NCI-H1436 (cell line): ENCODE measurements at regions not wholly inside any gene's neighbourhood (a gene's known extent, or its start where the extent isn't known, plus 50 kb on each side); places are given as distances from the start of the nearest gene placed in this dataset.
"Not testable (repeated sequence)": the region's sequence is repeated elsewhere in the genome, so short reads cannot be mapped to it uniquely, and the experiment has no call there.

Experiments
- DNase-seq: peaks from one replicate; lab custom pipeline; 2025; lab: John Stamatoyannopoulos, UW

DNA sequence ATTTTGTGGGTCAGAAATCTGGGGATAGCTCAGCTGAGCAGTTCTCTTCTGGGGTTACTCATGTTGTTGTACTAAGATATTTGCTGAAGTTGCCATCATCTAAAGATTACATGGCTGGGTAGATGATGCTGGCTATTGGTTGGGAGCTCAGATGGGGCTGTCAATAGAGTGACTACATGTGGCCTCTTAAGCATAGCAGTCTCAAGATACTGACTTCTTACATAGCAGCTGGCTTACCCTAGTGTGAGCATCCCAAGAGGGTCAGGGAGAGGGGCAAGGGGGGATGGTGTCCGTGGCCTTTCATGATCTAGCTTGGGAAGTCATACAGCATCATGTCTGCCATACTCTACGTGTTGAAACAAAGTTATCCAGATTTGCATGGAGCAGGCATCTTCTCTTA, 90.1 kb upstream of the HMGA2 start:
- no peak for DNase-seq

DNA sequence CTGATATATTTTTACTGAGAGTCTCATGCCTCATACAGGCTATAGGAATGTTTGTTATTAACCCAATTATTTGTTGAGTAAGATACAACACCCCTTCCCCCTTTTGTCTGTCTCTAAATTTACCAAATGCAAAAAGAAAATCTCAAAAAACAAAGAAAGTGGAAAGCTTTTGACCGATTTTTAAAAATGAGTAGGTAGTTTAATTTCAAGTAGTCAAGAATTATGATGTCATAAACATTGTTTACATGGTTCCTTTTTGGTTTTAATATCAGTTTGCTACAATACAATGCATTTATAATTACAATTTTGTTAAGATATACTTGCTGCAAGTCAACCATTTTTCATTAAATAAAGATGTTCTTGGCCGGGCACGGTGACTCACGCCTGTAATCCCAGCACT, 84.7 kb upstream of the HMGA2 start:
- no peak for DNase-seq

DNA sequence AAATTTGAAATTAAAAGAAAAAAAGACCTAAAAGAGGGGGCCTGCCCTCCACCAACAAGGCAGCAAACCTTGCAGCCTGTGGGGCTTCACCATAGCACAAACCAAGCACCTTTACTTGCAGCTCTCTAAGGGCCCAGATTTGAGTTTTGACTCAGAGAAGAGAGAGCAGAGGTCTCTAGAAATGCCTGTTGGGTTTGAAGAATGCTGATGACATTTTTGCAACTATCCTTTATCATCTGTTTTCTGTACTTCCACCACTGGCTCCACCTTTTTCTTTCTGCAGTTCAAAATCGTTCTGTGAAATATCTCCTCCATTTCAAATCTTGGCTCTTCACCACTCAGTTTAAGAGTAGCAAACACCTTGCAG, 83.8 kb upstream of the HMGA2 start:
- no peak for DNase-seq

DNA sequence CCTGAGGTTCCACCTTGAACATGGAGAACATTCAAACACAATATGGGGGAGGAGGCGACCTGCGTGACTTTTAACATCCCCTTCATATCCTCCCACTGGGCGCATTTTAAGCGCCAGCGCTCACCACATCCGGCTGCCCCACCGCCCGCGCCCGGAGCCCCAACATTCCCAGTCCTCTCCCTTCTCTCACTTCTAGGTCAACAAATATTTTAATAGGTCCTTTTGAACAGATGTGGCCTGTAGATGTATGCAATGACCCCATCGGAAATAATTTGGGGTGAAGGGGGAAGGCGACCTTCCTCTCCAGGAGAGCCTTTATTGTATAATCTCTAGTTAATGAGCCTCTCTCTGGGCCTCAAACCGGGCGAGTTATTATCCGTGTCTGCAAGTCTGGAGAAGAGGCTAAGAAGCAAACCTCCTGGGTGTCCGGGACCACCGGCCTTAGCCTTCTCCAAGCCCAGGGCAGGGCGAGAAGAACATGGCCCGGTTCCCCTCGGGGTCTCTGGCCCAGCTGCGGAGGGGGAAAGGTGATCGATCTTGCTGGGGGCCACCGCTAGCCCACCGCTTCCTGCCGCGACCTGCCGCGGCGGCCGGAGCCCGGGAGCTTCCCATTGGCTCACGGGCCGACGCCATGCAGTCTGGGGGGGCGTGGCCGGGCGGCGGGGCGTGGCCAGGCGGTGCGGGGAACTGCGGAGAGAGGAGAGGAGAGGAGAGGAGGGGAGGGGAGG, 83.2 kb upstream of the HMGA2 start:
- no peak for DNase-seq

DNA sequence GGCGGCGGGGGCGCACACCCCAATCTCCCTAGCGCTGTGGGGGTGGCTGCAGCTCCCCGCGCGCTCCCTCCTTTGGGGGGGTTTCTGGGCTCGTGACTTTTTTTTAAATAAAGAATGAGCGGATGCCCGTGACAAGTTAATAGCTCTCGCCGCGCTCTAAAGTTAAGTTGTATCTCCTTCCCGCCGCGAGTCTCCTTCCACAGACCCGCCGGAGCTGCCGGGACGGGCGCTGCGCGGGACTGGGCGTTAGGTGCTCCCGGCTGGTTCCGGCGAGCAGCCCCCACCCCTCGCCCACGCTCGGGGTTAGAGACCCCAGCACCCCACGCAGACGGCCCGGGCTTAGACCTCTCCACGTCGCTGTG, 82.6 kb upstream of the HMGA2 start:
- no peak for DNase-seq

DNA sequence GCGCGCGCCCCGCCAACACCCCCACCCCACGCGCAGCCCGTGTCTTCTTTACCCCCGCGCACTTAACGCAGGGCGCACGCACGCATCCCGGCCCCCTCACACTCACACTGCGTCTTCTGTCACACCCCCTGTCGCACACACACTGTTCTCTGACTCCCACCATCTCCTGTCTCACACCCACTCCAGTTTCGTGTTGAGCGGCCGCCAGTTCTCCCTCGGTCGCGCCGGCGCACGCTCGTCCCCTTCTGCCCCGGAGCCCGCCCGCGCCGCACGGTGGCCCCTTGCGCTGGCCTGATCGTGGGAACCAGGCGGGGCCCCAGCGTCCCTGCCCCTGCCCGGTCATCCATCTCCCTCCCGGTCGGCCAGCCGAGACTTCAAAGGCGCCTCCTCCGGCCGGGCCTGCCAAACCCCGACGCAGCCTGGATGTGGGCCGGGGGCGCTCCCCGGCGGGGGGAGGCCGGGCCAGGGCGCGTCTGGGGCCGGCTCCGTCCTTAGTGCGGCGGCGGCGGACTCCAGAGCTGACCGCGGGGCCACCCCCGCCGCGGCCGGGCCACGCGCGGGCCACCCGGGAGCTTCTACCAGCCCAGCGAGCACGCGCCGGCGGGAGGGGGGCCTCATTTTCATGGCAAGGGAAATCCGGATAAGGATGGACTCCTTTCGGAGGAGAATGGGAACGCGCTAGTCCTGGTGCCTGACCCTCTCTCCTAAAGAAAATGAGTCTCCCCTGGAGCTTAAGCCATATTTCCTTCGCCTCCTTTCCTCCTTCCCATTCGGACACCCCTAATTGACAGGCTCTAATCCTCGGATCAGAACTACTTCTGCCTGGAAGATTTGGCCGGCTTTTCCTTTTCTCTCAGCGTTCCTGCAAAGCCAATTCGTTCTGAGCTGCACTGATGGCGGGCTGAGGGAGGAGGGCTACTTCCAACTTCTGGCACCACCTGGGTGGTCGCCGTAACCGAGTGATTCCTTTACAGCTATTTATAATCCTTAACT, 82.0 kb upstream of the HMGA2 start:
- no peak for DNase-seq

DNA sequence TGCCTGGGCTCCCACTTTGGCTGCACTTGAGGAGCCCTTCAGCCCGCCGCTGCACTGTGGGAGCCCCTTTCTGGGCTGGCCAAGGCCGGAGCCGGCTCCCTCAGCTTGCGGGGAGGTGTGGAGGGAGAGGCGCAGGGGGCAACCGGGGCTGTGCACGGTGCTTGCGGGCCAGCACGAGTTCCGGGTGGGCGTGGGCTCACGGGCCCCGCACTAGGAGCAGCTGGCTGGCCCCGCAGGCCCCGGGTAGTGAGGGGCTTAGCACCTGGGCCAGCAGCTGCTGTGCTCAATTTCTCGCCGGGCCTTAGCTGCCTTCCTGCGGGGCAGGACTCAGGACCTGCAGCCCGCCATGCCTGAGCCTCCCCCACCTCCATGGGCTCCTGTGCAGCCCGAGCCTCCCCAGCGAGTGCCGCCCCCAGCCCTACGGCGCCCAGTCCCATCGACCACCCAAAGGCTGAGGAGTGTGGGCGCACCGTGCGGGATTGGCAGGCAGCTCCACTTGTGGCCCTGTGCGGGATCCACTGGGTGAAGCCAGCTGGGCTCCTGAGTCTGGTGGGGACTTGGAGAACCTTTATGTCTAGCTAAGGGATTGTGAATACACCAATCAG, 79.9 kb upstream of the HMGA2 start:
- DNase-seq = not testable (repeated sequence)

DNA sequence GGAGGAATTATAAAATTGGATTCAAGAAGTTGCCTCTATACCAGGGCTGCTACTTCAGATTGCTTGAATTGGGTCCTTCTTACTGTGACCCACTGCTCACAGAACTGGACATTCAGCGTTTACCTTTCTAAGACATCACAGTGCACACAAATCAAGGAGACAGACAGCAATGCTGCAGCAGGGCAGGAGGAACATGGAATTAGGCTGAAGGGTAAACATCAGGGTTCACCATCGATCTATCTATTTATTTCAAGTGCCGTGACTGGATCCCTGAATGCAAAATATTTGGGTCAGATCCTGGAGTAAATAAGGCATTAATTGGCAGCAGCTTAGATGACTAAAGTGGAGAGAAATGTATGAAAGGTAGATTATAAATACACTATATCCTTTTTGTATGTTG, 76.9 kb upstream of the HMGA2 start:
- DNase-seq = no peak

DNA sequence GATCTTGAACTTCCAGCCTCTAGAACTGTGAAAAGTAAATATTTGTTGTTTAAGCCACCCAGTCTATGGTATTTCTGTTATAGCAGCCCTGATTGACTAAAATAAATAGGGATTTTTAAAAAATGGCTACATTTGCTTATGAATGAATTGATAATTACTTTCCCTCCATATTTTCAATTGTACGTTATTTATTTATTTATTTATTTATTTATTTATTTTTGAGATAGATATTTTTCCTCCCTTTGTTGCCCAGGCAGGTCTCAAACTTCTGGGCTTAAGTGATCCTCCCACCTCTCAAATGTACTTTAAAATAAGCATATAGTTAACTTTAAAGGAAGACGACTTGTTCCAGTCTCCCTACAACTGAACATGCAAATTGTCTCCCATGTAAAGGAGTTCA, 76.0 kb upstream of the HMGA2 start:
- DNase-seq = no peak

DNA sequence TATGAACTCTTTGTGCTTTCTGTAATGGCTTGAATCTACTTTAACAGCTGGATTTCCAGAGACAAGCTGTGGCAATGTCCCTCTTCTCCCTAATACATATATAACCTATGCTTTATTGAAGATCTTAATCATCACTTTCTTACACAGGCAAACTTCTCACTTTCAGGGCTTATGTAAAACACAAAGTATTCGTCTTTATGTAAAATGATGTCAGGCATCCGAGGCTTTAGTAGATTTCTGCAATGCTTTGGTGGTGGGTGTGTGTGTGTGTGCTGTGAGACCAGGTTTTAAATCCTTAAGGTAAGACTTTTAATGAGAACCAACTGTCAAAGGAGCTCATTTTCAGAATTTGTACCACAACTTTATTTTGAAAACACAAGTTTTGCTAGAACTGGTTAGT, 70.0 kb upstream of the HMGA2 start:
- no peak for DNase-seq

DNA sequence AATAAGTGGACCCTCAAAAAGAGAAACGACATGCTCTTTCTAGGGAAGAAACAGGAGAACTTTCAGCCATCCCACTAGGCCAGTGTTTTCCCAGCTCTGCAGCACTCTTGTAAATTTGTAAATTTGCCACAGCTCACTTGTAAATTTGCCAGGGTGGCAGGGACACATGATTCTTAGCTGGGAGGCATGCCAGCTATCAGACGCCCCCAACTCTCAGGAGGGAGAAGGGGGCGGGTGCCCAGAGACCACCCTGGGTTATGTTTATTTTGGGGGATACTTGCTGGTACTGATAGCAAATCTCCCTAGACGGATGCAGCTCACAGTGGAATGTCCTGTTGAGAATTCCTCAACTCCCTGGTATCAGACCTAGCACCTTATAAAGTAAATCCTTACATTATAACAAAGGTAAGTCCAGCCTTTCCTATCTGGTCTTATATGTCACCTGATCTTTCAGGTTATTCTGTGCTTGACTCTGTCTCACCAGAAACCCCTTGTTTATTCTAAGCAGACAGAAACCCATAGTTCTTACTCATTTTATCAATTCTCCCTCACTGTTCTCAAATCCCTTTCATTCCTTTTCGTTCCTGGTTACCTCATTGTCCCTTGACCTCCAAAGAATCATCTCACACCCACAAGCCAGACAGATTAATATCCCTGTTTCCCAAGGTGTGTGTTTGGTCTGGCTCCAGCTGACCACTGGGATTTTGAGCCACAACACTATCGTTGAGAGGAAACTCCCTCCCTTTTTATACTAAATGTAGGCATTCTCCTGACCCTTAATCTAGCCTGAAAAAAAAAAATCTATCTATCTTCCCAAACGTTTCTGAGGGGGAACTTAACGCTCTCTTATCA, 69.3 kb upstream of the HMGA2 start:
- no peak for DNase-seq

DNA sequence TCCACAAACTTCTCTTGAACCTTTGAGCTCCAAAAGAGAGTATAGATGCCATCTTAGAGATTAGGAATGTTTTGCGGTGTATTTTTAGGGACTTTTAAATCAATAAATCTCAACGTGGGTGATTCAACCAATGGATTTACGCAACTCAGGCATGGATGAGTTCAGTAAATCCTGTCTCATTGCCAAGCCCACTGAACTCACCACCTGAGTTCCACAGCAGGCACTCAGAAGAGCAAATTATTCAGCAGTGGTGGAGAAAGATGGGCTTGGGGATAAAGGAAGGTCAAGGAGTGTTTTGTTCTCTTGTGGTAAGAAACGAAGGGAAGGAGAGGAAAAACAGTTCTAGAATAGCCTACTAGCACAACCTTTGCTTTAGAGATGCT, 68.7 kb upstream of the HMGA2 start:
- no peak for DNase-seq

DNA sequence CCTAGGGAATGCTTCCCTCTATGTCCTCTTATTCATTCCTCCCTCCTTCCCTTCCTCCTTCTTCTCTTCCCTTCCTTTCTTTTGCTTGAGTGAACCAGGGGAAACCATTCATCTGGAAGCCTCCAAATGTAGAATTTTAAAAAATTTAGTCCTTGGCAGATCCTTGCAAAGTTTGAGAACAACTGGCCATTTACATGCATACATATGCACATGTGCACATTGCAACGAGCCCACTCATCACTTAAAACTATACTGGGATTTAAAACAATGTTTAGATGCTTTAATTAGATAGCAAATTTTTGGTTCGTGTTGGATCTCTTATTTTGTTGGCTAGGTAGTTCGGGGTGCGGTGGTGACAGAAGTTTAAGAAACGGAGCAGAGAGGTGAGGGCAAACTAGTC, 68.0 kb upstream of the HMGA2 start:
- no peak for DNase-seq

DNA sequence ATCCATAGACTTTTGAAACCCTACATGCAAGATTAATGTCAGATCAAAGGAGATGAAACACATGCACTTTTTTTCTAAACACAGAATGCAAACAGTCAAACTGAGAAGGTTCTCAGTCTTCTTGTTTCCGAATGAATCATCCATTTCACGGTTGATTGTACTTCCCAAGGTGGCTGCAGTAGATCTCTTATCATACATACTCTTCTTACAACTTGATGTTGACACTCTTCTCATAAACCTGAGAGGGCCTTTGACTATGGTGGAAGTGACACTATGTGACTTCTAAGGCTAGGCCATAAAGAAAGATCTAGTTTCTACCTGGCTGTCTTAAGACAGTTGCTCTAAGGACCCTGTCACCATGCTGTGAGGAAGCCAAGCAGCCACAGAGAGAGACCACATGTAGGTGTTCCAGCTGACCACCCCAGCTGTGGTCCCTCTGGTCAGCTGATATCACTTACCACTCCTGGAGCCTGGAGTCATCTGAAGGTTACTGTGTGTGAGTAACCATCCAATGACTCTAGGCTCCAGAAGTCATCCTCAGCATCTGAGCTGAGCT, 67.2 kb upstream of the HMGA2 start:
- DNase-seq = no peak

DNA sequence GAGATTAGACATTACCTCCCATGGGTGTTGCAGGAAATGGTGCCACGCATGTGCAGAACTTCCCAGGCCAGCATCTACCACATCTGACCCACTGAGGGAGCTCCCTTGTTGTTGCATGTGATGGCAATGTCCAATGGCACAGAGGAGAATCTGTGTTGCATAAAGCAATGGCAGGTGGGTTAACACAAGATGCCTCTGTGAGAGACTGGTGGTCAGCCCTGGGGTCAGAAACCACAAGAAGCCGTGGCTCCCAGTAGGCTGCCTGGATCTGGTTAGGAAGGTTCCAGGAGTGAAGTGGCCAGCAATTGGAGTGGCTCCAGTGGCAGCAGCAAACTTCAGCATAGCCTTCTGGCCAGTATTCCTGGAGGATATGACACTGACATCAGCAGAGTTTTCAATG, 65.9 kb upstream of the HMGA2 start:
- no peak for DNase-seq

DNA sequence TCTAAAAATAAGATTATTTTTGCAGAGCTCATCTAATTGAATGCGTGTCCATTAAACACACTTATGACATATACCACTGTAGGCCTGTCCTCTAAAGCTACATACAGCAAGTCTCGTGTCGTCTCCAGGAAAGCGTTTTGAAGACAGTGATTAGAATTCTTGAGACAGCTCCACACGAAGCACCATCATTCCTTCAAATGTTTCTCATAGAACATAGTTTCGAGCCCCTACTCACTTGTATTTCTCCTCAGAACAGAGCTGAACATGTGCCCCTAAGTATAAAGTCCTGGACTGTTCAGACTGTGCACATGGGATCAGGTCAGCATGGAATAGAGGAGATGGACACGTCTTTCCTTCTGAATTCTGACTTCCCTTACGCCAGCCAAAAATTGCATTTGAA, 64.5 kb upstream of the HMGA2 start:
- no peak for DNase-seq

DNA sequence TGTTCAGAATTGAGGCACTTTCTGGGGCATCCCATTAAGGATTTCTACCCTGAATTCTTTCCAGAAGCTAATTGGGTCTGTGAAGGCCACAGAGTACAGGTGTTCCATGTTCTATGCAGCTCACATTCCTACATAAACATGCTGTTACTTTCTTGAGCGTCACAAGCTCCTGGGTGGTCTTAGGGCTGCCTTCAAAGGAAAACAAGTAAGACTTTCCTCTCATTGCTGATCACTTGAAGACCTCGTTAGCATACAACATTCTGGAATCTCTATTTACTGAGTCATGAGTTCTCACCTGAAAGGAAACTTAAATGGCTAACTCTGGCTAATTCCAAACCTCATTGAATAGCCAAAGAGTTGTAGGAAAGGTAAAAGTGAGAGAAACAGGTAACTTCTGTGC, 63.0 kb upstream of the HMGA2 start:
- DNase-seq = no peak

DNA sequence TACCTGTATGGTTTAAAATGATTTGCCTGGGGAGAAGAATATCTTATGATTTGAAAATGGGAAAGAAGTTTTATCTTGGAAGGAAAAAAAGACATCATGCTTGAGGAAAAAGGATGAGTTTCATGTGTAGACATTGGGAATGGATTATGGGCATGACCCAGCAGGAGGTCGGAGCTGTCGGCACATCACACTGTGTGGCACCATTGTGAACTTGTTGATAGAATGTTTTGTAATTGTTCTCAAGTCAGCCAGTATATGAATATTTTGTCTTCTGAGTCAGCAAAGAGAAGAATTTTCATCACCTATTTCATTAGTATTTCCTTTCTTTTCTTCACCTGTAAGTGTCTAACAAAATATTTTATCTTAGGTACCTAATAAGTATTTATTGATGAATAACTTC, 60.0 kb upstream of the HMGA2 start:
- no peak for DNase-seq

DNA sequence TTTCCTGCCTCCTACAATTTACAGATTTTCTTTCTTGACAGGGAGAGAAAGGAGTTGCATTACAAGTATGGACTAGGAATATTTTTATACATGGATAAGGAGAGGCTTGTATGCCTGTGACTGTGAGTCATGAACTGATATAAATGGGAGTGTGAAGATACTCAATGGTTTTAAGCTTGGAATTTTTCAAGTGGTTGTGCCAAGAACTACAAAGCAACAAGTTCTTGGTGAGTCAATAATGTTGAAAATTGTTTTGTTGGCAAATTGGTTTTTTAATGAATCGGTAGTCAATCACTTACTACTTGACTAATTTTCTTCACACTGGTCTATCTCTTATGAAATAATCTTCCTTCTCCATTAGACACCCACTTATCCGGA, 58.9 kb upstream of the HMGA2 start:
- DNase-seq = no peak

DNA sequence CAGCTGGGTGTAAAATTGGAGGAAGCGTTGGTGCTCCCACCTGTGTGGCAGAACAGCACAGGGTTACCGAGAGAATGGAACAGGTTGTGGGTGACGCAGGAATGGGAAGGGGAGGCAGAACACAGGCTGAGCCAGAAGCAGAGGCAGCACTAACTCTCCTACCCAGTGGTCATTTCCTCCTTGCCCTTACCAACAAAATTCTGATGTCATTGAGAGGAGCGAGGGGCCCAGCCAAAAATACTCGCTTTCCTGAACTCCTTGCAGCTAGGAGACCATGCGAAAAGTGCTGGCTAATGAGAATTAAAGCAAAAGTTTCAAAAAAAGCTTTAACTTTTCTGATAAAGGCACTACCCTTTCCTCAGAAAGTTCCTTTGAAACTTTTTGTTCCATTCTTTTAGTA, 54.4 kb upstream of the HMGA2 start:
- DNase-seq = no peak
